HTR-8/SVneo (cell line): ENCODE measurements at regions not wholly inside any gene's neighbourhood (a gene's known extent, or its start where the extent isn't known, plus 50 kb on each side); places are given as distances from the start of the nearest gene placed in this dataset.
"Not testable (repeated sequence)": the region's sequence is repeated elsewhere in the genome, so short reads cannot be mapped to it uniquely, and the experiment has no call there.

ENCODE experiments used
- DNase-seq: peaks from one replicate; pipeline ENCODE4 v3.0.0; 2011; ENCODE audit warnings: low spot score, mixed read lengths; ENCODE audit not compliant: insufficient read length
- FAIRE-seq: peaks from 2 replicates; lab custom pipeline; 2011; peaks lifted over from hg19 to GRCh38; lab: Jason Lieb, UNC

- FAIRE-seq = no peak
- DNase-seq = no peak
These were observed 193.7 kb downstream of the TTC39B start for GRCh38 chr9:15113288-15113687.

- DNase-seq (no peak), FAIRE-seq (no peak)
These were observed 195.9 kb downstream of the TTC39B start for GRCh38 chr9:15111071-15111470.

- DNase-seq (peak; percentile 7), FAIRE-seq (no peak)
These were observed 194.7 kb upstream of the FREM1 start for GRCh38 chr9:15104826-15105420.

GRCh38 chr9:15103290-15103689 lies 193.1 kb upstream of the FREM1 start:
- FAIRE-seq (no peak), DNase-seq (no peak)

- DNase-seq (no peak), FAIRE-seq (no peak)
These were observed 190.9 kb upstream of the FREM1 start for GRCh38 chr9:15101095-15101494.

GRCh38 chr9:15100571-15100970 lies 190.3 kb upstream of the FREM1 start:
- DNase-seq = no peak
- no peak for FAIRE-seq

GRCh38 chr9:15096972-15097371 lies 186.7 kb upstream of the FREM1 start:
- FAIRE-seq = no peak
- DNase-seq = no peak

- FAIRE-seq = no peak
These were observed 176.6 kb upstream of the FREM1 start for GRCh38 chr9:15086778-15087324.

GRCh38 chr9:15086156-15086763 lies 176.0 kb upstream of the FREM1 start:
- no peak for FAIRE-seq
- DNase-seq = no peak

More at GRCh38 chr9:15086778-15087324, 176.6 kb upstream of the FREM1 start:
- no peak for DNase-seq

- DNase-seq (no peak), FAIRE-seq (no peak)
These were observed 171.0 kb upstream of the FREM1 start for GRCh38 chr9:15081021-15081753.

GRCh38 chr9:15080401-15080800 lies 170.2 kb upstream of the FREM1 start:
- DNase-seq = no peak
- FAIRE-seq = no peak

GRCh38 chr9:15079989-15080388 lies 169.8 kb upstream of the FREM1 start:
- DNase-seq = no peak

GRCh38 chr9:15077946-15078729 lies 167.9 kb upstream of the FREM1 start:
- DNase-seq (no peak), FAIRE-seq (no peak)

More at GRCh38 chr9:15079989-15080388, 169.8 kb upstream of the FREM1 start:
- no peak for FAIRE-seq

GRCh38 chr9:15073620-15074019 lies 163.4 kb upstream of the FREM1 start:
- DNase-seq (no peak), FAIRE-seq (no peak)

- DNase-seq (no peak), FAIRE-seq (no peak)
These were observed 160.5 kb upstream of the FREM1 start for GRCh38 chr9:15070716-15071115.

GRCh38 chr9:15069106-15069505 lies 158.9 kb upstream of the FREM1 start:
- DNase-seq (no peak), FAIRE-seq (no peak)

- FAIRE-seq (no peak), DNase-seq (no peak)
These were observed 158.0 kb upstream of the FREM1 start for GRCh38 chr9:15068261-15068660.

- DNase-seq (no peak), FAIRE-seq (no peak)
These were observed 148.8 kb upstream of the FREM1 start for GRCh38 chr9:15059003-15059402.

- no peak for FAIRE-seq
- no peak for DNase-seq
These were observed 148.0 kb upstream of the FREM1 start for GRCh38 chr9:15058236-15058635.

- not testable (repeated sequence) for FAIRE-seq
These were observed 145.1 kb upstream of the FREM1 start for GRCh38 chr9:15055284-15055683.

More at GRCh38 chr9:15055284-15055683, 145.1 kb upstream of the FREM1 start:
- DNase-seq = not testable (repeated sequence)
